Bronchial epithelial cell (primary cell): ENCODE measurements at regions not wholly inside any gene's neighbourhood (a gene's known extent, or its start where the extent isn't known, plus 50 kb on each side); places are given as distances from the start of the nearest gene placed in this dataset.
A peak's percentile ranks its signal among the peaks of the same experiment; 100 is the strongest.

ENCODE experiments used
- DNase-seq: peaks from one replicate; pipeline ENCODE4 v3.0.0-alpha.2; 2010; ENCODE audit warnings: low read depth
- FAIRE-seq: peaks from 2 replicates; lab custom pipeline; 2011; peaks lifted over from hg19 to GRCh38; lab: Jason Lieb, UNC
- H3K27me3 ChIP-seq: 2 replicates; pipeline ENCODE4 v1.5.1; 2011; ENCODE audit warnings: low read length; ENCODE audit not compliant: control insufficient read depth, insufficient read depth
- H3K36me3 ChIP-seq: 2 replicates; pipeline ENCODE4 v1.5.1; 2011; ENCODE audit warnings: low read length; ENCODE audit not compliant: control insufficient read depth, insufficient read depth
- H3K4me3 ChIP-seq: 2 replicates; pipeline ENCODE4 v1.5.1; 2011; ENCODE audit warnings: mild to moderate bottlenecking, low read depth, low read length, control low read depth
- TF ChIP-seq, protein P1 (sequence below): IDR thresholded peaks from 2 replicates; pipeline ENCODE4 v1.5.1; 2011; ENCODE audit warnings: mild to moderate bottlenecking, moderate library complexity, low read length, control low read depth, inconsistent platforms; ENCODE audit not compliant: insufficient read depth, severe bottlenecking

DNA sequence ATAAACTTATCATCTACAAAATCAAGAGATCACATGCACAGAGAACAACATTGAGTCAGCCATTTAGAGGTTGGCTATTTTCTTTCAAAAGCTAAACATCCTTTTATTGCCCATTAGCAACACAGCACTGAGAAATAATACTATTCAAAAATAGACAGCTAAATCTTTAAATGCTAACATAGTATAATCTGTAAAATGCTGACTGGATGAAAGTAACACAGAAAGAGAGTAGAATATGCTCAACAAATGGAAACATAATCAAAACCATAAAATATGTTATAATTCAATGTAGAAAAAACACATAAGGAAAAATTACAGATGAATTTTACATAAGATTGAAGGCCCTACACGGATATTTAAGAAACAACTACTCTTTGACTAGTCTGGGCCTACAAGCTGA is 56.5 kb upstream of the COL3A1 start:
- no peak overlapping the region for H3K4me3 ChIP-seq
- DNase-seq, result no peak
- no peaks in the 10 kb centered on the region for H3K27me3 ChIP-seq
- H3K36me3 ChIP-seq, result no peaks in the 10 kb centered on the region
- no peak for FAIRE-seq
- TF ChIP-seq, protein P1, sequence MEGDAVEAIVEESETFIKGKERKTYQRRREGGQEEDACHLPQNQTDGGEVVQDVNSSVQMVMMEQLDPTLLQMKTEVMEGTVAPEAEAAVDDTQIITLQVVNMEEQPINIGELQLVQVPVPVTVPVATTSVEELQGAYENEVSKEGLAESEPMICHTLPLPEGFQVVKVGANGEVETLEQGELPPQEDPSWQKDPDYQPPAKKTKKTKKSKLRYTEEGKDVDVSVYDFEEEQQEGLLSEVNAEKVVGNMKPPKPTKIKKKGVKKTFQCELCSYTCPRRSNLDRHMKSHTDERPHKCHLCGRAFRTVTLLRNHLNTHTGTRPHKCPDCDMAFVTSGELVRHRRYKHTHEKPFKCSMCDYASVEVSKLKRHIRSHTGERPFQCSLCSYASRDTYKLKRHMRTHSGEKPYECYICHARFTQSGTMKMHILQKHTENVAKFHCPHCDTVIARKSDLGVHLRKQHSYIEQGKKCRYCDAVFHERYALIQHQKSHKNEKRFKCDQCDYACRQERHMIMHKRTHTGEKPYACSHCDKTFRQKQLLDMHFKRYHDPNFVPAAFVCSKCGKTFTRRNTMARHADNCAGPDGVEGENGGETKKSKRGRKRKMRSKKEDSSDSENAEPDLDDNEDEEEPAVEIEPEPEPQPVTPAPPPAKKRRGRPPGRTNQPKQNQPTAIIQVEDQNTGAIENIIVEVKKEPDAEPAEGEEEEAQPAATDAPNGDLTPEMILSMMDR, result no peak

DNA sequence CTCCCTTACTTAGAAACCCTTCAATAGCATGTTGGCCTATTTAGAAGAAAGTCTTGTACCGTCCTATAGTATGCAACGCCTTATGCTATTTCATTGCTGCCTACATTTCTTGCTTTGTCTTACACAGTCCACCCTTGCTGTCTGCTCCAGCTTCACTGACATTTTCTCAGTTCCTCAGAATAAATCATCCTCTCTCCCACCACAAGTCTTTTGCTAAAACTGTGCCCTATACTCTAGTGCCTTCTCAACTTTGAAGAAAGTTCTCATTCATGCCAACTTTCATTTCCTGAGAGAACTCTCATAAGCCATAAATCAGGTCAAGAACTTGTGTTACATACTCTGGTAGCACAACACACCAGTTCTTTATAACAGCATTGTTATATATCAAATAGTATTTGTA is 54.3 kb upstream of the COL3A1 start:
- TF ChIP-seq, protein P1, result no peak
- no peak for DNase-seq
- Histone ChIP-seq H3K4me3 (no peak overlapping the region), H3K27me3 (no peaks in the 10 kb centered on the region), H3K36me3 (no peaks in the 10 kb centered on the region)
- FAIRE-seq, result no peak

DNA sequence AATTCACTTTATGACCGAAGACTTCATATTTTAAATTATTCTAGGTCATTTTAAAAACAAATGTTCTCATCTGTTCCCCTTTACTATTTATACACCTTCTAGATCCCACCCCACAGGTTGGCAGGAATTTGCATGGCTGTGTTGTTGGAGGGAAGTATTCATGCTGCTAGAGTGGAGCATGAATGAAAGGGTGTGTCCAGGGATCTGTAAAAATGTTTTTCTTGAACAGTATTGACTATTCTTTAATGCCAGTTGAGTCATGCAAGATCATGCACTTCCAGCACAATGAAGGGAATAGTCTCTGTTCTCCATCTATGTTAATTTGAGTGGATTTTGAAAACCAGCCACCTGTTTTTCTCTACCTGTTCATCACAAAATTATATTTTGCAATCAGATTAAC is 52.0 kb upstream of the COL3A1 start:
- H3K27me3 ChIP-seq, result no peaks in the 10 kb centered on the region
- H3K36me3 ChIP-seq, result no peaks in the 10 kb centered on the region
- H3K4me3 ChIP-seq, result no peak overlapping the region
- FAIRE-seq (no peak), DNase-seq (peak; percentile 13)
- TF ChIP-seq, protein P1, result no peak
